ENCODE measurements at regions not wholly inside any gene's neighbourhood (a gene's known extent, or its start where the extent isn't known, plus 50 kb on each side); places are given as distances from the start of the nearest gene placed in this dataset.
"Not testable (repeated sequence)": the region's sequence is repeated elsewhere in the genome, so short reads cannot be mapped to it uniquely, and the experiment has no call there.

- no peak for DNase-seq (ENCODE audit: low spot score)
Observed at GRCh38 chr3:87101861-87102625, 111.1 kb upstream of the VGLL3 start.

GRCh38 chr3:87097733-87098132 is 106.8 kb upstream of the VGLL3 start:
- DNase-seq (ENCODE audit: low spot score) = not testable (repeated sequence)

DNA sequence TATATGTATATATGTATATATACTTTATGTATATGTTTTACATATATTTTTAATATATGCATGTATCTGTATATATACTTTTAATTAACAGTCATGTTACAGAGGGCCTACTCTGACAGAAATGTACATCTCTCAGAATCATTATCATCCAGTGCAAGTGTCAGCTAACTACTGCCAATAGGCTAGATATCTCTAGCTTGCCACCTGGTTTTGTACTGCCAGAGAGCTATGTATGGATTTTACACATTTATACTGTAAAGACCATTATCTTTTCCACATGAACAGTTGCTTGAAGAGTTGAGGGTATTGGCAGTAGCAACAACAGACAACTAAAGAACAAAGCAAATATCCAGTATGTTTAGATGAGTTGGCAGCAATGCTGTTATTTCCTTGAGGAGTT is 99.7 kb upstream of the VGLL3 start:
- no peak for DNase-seq (ENCODE audit: low spot score)

DNA sequence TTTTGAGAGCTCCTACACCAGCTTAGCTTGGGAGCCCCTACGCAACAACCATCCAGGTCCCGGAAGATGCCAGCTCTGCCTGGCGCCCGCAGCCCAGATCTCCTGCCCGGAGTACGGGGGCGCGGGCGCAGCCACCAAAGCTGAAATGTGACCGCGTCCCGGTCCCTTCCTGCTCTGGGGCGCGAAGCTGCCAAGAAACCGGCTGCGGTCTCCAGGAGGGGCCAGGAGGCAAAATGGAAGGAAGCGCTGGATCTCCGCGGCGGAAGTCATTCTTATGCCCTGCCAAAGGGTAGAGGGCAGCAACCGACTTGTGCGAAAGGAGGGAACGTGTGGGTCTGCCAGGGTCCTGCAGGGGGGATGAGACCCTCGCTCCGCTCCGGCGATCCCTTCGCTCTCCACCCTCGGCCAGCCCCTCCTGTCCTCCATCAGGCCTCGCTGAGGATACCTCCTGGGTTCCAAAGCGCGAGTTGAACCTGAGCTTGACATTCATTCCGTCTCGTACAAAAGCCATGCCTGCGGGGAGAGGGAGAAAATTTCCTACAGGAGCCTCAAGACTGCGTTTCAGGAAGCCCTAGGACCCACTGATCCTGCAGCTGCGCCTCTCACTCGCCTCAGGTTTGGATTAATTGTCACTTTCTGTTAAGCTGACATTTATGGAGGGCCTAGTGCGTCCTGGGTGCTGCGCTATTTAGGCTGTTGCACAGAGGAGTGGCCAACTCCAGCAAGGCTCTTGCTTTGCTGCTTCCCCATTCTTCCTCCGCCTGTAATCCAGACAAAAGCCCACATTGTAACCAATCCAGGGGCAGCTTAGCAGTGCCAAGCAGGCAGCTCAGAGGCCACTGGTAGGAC is 98.3 kb upstream of the VGLL3 start:
- DNase-seq (ENCODE audit: low spot score) = no peak

GRCh38 chr3:87088430-87088992 is 97.6 kb upstream of the VGLL3 start:
- no peak for DNase-seq (ENCODE audit: low spot score)

GRCh38 chr3:87084868-87085267 is 93.9 kb upstream of the VGLL3 start:
- DNase-seq (ENCODE audit: low spot score) = no peak

DNA sequence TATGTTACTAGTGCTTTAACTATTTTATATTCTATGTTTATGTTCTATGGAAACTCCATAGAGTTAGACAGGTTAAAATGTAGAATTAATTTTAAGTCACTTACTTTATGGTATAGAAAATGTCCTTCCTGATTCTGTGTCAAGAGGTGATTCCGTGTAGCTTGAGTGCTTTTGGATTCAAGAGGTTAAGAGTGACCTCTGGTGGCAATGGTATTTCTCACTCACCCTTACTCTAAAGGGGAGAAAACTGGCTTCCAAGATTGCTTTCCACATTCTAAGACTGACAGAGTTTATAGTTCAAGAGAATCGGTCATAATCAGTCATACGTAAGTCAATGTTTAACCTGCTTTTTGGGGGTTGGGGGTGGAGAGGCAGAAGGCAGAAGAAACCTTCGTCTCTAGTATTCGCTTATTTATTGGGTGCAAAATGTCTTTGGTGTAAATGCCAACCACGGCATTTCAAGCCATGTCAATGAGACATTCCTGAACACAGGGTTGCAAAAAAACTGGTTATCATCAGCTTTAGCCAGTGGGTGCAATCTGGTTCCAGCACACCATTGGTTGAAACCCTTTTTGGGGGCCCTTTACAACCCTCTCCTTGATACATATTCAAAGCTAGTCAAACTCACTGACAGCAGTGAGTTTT is 92.0 kb upstream of the VGLL3 start:
- no peak for DNase-seq (ENCODE audit: low spot score)

DNA sequence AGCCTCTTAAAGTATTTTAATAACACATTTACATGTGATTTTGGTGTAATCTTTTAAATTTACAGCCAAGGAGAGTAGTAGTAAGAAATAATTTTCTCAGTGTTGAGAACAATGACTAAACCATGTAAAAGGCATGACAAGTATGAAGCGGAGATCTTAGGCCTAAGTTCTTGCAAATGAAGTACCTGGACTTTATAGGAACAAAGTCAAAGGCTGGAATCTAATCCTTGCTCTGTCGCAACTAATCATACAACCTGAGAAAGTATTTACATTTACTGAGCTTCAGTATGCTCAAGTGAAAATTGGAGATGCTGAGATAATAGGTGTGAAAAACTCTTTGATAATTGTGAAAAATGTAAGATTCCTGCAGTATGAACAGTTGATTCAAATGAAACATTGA is 86.4 kb upstream of the VGLL3 start:
- DNase-seq (ENCODE audit: low spot score) = no peak

DNA sequence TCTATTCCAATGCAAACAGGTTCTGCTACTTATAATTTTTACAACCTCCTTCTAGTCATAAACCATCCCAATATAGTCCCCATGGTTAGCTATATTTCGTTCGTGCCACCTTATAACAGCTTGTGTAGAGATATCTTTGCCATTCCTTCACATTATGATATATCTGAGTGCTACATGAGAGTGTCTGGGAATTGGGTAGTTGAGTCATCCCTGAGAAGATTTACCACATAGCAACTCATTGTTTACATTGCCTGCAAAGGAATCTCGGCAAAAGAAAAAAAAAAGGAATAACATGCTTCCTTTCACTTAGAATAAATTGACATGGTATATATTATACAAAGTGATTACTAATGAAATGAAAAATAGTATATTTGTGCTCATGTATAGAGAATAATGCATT is 86.0 kb upstream of the VGLL3 start:
- no peak for DNase-seq (ENCODE audit: low spot score)

GRCh38 chr3:87073496-87074145 is 82.7 kb upstream of the VGLL3 start:
- DNase-seq (ENCODE audit: low spot score) = no peak

DNA sequence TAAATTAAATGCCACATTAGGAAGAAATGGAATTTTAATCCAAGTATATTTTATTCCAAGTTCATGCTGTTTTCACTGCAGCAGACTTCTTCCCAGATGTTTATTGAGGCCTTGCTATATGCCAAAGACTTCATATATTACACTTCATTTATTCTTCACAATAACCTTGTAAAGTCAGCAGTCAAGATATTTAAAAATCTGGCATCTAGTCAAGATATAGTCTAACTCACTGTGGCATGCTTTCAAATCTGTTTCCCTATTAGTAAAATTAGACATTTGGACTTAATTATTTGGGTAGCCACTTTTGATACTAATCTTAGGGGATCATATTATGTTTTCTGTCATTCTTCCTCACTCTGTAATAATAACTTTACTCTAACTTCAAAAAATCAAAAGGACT is 81.5 kb upstream of the VGLL3 start:
- no peak for DNase-seq (ENCODE audit: low spot score)

GRCh38 chr3:87069971-87070370 is 79.0 kb upstream of the VGLL3 start:
- no peak for DNase-seq (ENCODE audit: low spot score)

DNA sequence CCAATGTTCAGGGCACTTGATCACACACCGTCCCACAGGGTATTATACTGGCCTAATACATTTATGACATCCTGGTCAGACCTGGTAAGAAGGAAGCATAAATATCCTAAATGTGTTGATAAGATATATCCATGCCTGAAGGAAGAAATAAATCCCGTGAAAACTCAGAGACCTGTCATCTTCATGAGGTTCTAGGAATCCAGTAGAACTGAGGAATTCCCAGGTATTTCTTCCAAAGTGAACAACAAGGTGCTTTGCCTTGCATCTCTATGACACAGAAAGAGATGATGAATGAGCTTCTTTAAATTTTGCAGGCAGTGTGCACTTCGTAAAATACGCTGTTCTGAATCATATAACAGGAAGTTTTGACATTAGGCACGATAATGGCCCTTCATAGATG is 78.1 kb upstream of the VGLL3 start:
- DNase-seq (ENCODE audit: low spot score) = no peak

- no peak for DNase-seq (ENCODE audit: low spot score)
Observed at GRCh38 chr3:87062685-87063084, 71.7 kb upstream of the VGLL3 start.

DNA sequence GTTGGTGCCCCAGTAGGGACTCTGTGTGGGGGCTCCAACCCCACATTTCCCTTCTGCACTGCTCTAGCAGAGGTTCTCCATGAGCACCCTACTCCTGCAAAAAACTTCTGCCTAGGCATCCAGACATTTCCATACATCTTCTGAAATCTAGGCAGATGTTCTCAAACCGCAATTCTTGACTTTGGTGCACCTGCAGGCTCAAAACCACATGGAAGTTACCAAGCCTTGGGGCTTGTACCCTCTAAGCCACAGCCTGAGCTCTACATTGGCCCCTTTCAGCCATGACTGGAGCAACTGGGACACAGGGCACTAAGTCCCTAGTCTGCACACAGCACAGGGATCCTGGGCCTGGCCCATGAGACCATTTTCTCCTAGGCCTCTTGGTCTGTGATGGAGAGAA is 66.5 kb upstream of the VGLL3 start:
- no peak for DNase-seq (ENCODE audit: low spot score)

- no peak for DNase-seq (ENCODE audit: low spot score)
Observed at GRCh38 chr3:87053553-87053952, 62.6 kb upstream of the VGLL3 start.

- no peak for DNase-seq (ENCODE audit: low spot score)
Observed at GRCh38 chr3:87052499-87053260, 61.7 kb upstream of the VGLL3 start.

GRCh38 chr3:87047852-87048251 is 56.9 kb upstream of the VGLL3 start:
- DNase-seq (ENCODE audit: low spot score) = no peak

GRCh38 chr3:87046241-87046640 is 55.3 kb upstream of the VGLL3 start:
- DNase-seq (ENCODE audit: low spot score) = no peak

DNA sequence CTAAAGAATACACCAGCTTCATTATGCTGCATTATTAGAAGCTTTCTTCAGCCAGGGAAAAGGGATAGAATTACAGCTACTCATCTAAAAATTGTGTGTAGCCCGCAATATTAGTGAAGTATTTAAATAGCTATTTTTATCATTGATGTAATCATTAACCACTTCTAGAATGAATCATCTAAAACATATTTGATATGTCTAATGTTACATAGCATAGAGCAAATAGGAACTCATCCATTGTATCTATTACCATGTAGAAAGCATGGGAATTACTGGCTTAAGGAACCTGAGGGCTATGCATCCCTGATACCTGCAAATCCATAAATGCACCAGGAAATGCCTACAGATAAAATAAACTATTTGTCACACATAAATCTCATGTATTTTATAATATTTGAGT is 54.5 kb upstream of the VGLL3 start:
- no peak for DNase-seq (ENCODE audit: low spot score)

DNA sequence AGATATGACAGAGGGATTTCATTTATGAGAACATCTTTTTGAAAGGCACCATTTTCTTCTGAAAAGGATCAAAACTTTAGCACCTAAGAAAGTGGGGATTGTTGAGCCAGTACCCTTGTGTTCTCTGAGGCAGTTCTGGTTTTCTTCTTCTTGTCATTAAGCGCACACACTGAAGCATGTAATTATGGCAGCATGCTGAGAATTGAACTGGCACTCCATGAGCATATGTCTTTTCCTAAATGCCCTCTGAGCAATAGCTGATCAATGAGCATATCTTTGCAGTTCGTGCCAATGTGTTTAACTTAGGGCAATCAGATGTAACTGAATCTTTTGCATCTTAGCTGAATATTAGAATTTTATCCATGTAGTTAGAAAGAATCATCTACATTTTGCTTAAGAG is 53.9 kb upstream of the VGLL3 start:
- no peak for DNase-seq (ENCODE audit: low spot score)
